Motor neuron (in vitro differentiated cells): ENCODE measurements at regions not wholly inside any gene's neighbourhood (a gene's known extent, or its start where the extent isn't known, plus 50 kb on each side); places are given as distances from the start of the nearest gene placed in this dataset.

Source experiments
- ATAC-seq, 8 experiments: fragments of 200-7000 bp; cut with Tn5 transposase; replicated peaks in 6 of 8; 2 replicates each; pipeline ENCODE4 v1.8.0; 2021; ENCODE audit warnings: mild to moderate bottlenecking in 8 of 8, moderate library complexity in 8 of 8
- H3K27ac ChIP-seq, 2 donors: fragments of 250-450 bp; sonication (Bioruptor Pico); 2 replicates each; pipeline ENCODE4 v1.9.0; 2021; ENCODE audit warnings: antibody characterized with exemption in 2 of 2, mild to moderate bottlenecking in 2 of 2, moderate library complexity in 1 of 2
- H3K4me1 ChIP-seq, 2 donors: fragments of 250-450 bp; sonication (Bioruptor Pico); replicated peaks in 1 of 2; 2 replicates each; pipeline ENCODE4 v1.6.1; 2021; ENCODE audit warnings: antibody characterized with exemption in 2 of 2, mild to moderate bottlenecking in 2 of 2, moderate library complexity in 1 of 2
- H3K4me3 ChIP-seq, 5 donors: fragments of 250-450 bp; sonication (Bioruptor Pico); 2 replicates each; pipeline ENCODE4 v1.9.0; 2021; ENCODE audit warnings: antibody characterized with exemption in 5 of 5, mild to moderate bottlenecking in 5 of 5, moderate library complexity in 4 of 5
- WGBS, 10 experiments: fragments of 450-650 bp; shearing (Covaris generic); methylation state at CpG; one replicate each; pipeline ENCODE4 v1.0.0; 2022; 5-methylcytosine and 5-hydroxymethylcytosine counted together
- in situ Hi-C, 9 experiments: fragments of 400-800 bp; cut with MboI; loops; one replicate each; pipeline ENCODE4 v1.15.0; 2021; ENCODE audit warnings: low sequenced_read_pairs in 9 of 9, low pct_unique_long_range_greater_than_20kb in 2 of 9; ENCODE audit not compliant: unreplicated experiment in 9 of 9

- Histone ChIP-seq H3K27ac (no peak overlapping the region), H3K4me3 (no peak overlapping the region), H3K4me1 (peaks cover 25 to 27% of the 10 kb centered on the region in 2 donors)
- 0 to 97% (median 73%) methylated on average over 3 of the region's 3 CpGs for WGBS, 10 experiments
- peak in 3 of 8 experiments; percentile 13 to 50 (median 24) for ATAC-seq
- in situ Hi-C loops, result loop anchor here in 2 of 9 experiments (25.0 kb wide), 1 partner anchor 170 kb away; no protein-coding TSS in a partner anchor
Measured at GRCh38 chr1:60866917-60867531, 215.3 kb upstream of the NFIA start.

GRCh38 chr1:60866226-60866900 is 216.0 kb upstream of the NFIA start:
- ATAC-seq, result peak in 1 of 8 experiments; percentile 13
- WGBS, 10 experiments, result 6 to 78% (median 68%) methylated on average over 2 to 13 of the region's 13 CpGs
- in situ Hi-C loops, result loop anchor here in 2 of 9 experiments (25.0 kb wide), 1 partner anchor 171 kb away; no protein-coding TSS in a partner anchor
- Histone ChIP-seq H3K27ac (no peak overlapping the region), H3K4me3 (no peak overlapping the region), H3K4me1 (peaks cover 28 to 30% of the 10 kb centered on the region in 2 donors)

DNA sequence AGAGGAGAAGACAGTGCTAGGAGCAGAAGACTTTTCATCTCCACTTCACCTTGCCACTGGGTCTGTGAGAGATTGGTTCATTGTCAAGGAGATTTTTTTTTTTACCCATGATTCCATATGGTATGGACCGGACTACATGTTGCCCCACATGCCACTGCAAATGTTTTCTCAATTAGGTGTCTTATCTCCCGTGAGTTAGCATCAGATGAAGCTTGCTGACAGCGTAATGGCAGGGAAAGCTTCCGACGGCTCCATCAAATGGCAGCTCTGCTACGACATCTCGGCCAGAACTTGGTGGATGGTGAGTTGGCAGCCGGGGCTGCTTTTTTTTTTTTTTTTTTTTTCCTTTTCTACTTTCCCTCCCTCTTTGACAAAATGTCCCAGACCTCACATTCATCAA is 217.2 kb upstream of the NFIA start:
- H3K4me1 ChIP-seq, result peaks cover 28 to 30% of the 10 kb centered on the region in 2 donors
- no peak for ATAC-seq
- no peak overlapping the region for H3K4me3 ChIP-seq
- in situ Hi-C loops, result loop anchor here in 2 of 9 experiments (25.0 kb wide), 1 partner anchor 172 kb away; no protein-coding TSS in a partner anchor
- WGBS, 10 experiments, result 0 to 96% (median 84%) methylated on average over 4 to 8 of the region's 8 CpGs; no CpG with 5 or more reads in 2 of the 10 experiments
- no peak overlapping the region for H3K27ac ChIP-seq

DNA sequence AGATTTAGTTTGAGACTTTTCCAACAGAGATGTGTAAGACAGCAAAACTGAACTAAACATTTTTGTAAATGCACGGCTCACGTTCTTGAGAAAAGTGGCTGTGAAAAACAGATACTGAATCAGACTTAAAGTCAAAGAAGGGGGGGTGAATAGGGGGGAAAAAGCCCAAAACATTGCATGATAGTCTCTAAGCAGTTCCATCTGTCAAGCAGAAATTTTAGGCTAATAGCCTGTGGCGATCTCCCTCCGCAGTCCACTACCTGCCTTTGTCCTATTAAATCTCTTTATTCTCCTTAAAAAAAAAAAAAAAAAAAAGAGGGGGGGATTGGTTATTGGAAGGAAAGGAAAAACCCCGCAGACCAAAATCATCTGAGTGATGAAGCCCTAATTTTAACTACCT is 217.6 kb upstream of the NFIA start:
- Histone ChIP-seq H3K27ac (no peak overlapping the region), H3K4me1 (peaks cover 28 to 30% of the 10 kb centered on the region in 2 donors), H3K4me3 (no peak overlapping the region)
- in situ Hi-C loops, result loop anchor here in 2 of 9 experiments (25.0 kb wide), 1 partner anchor 173 kb away; no protein-coding TSS in a partner anchor
- WGBS, 10 experiments, result 0 to 93% (median 69%) methylated on average over 3 to 5 of the region's 5 CpGs
- ATAC-seq, result no peak

- WGBS, 10 experiments, result 50 to 100% (median 100%) methylated on average over 1 of the region's 1 CpG; no CpG with 5 or more reads in 2 of the 10 experiments
- in situ Hi-C loops, result loop anchor here in 2 of 9 experiments (25.0 kb wide), 1 partner anchor 174 kb away; no protein-coding TSS in a partner anchor
Measured at GRCh38 chr1:60863131-60863530, 219.2 kb upstream of the NFIA start.

DNA sequence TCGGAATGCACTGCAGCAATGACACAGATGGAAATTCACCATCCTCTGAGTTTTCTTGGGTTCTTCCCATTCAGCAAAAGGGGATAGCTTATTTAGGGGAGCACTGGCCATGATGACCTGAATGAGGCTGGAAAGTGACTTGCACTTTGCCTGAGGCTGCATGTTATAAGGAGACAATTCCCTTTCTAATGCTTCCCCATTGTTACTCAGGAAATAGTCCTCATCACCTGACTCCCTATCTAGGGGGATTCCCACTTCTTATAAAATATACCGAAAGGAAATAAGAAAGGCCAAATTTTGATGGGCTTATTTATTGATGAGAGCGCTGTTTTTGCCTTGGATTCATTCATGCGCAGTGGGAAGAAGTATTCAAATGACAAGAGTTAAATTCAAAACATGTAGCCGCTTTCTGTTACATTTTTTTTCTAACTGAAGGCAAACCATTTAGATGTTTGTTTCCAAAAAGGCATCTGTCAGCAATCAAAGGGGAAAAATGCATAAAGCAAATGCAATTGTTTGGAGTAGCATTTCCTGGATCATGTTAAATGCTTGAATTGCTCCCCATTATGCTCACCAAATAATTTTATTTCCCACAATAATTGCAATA is 220.3 kb upstream of the NFIA start:
- Histone ChIP-seq H3K4me1 (peaks cover 21 to 33% of the 10 kb centered on the region in 2 donors), H3K27ac (no peak overlapping the region), H3K4me3 (no peak overlapping the region)
- no peak for ATAC-seq
- WGBS, 10 experiments, result 6 to 81% (median 61%) methylated on average over 1 to 5 of the region's 5 CpGs
- in situ Hi-C loops, result loop anchor here in 2 of 9 experiments (25.0 kb wide), 1 partner anchor 175 kb away; no protein-coding TSS in a partner anchor

More at GRCh38 chr1:60863131-60863530, 219.2 kb upstream of the NFIA start:
- ATAC-seq, result no peak
- Histone ChIP-seq H3K4me3 (no peak overlapping the region), H3K27ac (no peak overlapping the region), H3K4me1 (peaks cover 30 to 33% of the 10 kb centered on the region in 2 donors)

DNA sequence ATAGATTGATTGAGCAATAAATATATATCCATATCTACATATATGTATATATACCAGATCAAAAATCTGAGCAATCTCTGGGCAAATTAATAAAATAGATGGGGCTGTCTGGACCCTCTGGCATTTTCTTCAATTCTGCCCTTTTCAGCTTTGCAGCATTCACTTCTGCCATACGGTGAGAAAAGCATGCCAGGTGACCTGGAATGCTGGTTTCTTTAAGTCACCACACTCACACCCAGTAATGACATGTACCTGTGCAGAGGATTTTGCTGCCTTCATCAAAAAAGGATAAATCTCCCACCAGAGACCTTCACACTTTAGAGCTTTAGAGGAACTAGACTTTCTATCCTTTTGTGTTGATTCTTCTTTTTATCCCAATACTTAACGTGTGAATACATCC is 223.2 kb upstream of the NFIA start:
- H3K27ac ChIP-seq, result no peak overlapping the region
- no peak overlapping the region for H3K4me3 ChIP-seq
- peaks cover 12 to 21% of the 10 kb centered on the region in 2 donors for H3K4me1 ChIP-seq
- in situ Hi-C loops, result loop anchor here in 2 of 9 experiments (25.0 kb wide), 1 partner anchor 178 kb away; no protein-coding TSS in a partner anchor
- 62 to 93% (median 79%) methylated on average over 1 to 2 of the region's 2 CpGs for WGBS, 10 experiments
- ATAC-seq, result no peak

GRCh38 chr1:60857851-60858250 is 224.5 kb upstream of the NFIA start:
- Histone ChIP-seq H3K27ac (no peak overlapping the region), H3K4me3 (no peak overlapping the region), H3K4me1 (peaks cover 11 to 21% of the 10 kb centered on the region in 2 donors)
- WGBS, 10 experiments, result 8 to 92% (median 82%) methylated on average over 1 to 2 of the region's 2 CpGs
- peak in 5 of 8 experiments; percentile 50 to 87 (median 80) for ATAC-seq
- in situ Hi-C loops, result loop anchor here in 2 of 9 experiments (25.0 kb wide), 1 partner anchor 179 kb away; no protein-coding TSS in a partner anchor

DNA sequence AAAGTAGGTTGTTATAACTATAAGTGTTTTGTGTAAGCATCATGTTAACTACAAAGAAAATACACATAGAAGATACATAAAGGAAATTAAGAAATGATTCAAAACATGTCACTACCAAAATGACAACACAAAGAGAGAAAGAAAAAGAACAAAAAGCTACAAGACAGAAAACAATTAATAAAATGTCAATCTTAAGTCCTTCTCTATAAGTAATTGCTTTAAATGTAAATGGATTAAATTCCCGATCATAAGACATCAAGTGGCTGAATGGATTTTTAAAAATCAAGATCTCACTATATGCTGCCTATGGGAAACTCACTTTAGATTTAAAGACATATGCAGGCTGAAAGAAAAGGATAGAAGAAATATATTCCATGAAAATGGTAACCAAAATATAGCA is 232.3 kb upstream of the NFIA start:
- in situ Hi-C loops, result loop anchor here in 2 of 9 experiments (25.0 kb wide), 1 partner anchor 187 kb away; no protein-coding TSS in a partner anchor
- ATAC-seq, result no peak
- Histone ChIP-seq H3K4me3 (no peak overlapping the region), H3K4me1 (peaks cover 0 to 3% of the 10 kb centered on the region in 2 donors), H3K27ac (no peak overlapping the region)
- WGBS, 10 experiments, result 63 to 100% (median 94%) methylated on average over 1 of the region's 1 CpG; no CpG with 5 or more reads in 1 of the 10 experiments

DNA sequence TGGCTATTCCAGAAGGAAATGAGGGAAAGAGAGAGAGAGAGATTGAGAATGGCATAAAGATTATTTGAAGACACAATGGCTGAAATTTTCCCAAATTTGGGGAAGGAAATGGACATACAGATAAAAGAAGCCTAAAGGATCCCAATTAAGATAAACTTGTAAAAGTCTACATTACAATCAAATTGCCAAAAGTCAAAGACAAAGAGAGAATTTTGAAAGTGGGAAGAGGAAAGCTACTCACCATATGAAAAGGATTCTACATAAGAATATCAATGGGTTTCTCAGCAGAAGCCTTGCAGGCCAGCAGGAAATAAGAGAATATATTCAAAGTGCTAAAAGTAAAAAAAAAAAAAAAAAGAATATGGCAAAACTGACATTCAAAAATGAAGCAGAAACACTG is 233.0 kb upstream of the NFIA start:
- H3K27ac ChIP-seq, result no peak overlapping the region
- ATAC-seq, result no peak
- H3K4me3 ChIP-seq, result no peak overlapping the region
- in situ Hi-C loops, result no loop called here
- peaks cover 0 to 3% of the 10 kb centered on the region in 2 donors for H3K4me1 ChIP-seq

- Histone ChIP-seq H3K27ac (no peak overlapping the region), H3K4me3 (no peak overlapping the region), H3K4me1 (peaks cover 0 to 3% of the 10 kb centered on the region in 2 donors)
- in situ Hi-C loops, result no loop called here
- WGBS, 10 experiments, result 0 to 45% (median 33%) methylated on average over 1 of the region's 1 CpG; no CpG with 5 or more reads in 5 of the 10 experiments
- ATAC-seq, result peak in 3 of 8 experiments; percentile 27 to 46 (median 42)
Measured at GRCh38 chr1:60848583-60849188, 233.7 kb upstream of the NFIA start.

GRCh38 chr1:60847855-60848582 is 234.3 kb upstream of the NFIA start:
- Histone ChIP-seq H3K4me1 (peaks cover 0 to 3% of the 10 kb centered on the region in 2 donors), H3K4me3 (no peak overlapping the region), H3K27ac (no peak overlapping the region)
- no peak for ATAC-seq
- in situ Hi-C loops, result no loop called here
- 0 to 94% (median 80%) methylated on average over 1 to 4 of the region's 4 CpGs; no CpG with 5 or more reads in 1 of the 10 experiments for WGBS, 10 experiments
